ENCODE measurements at regions not wholly inside any gene's neighbourhood (a gene's known extent, or its start where the extent isn't known, plus 50 kb on each side); places are given as distances from the start of the nearest gene placed in this dataset.

- TF ChIP-seq ZBTB11 (CRISPR knock-in tag; IDR thresholded peaks at IDR 0.05): no peak
- no peak for TF ChIP-seq CTCF (IDR thresholded peaks at IDR 0.05 in 2 of 3, conservative IDR thresholded peaks at IDR 0.05 in 1 of 3; ENCODE audit: control insufficient read depth in 2 of 3, extremely low read depth in 1 of 3, insufficient read depth in 1 of 3, low read depth in 3 of 3, low read length in 3 of 3)
- no peak for TF ChIP-seq KDM1A (IDR thresholded peaks at IDR 0.05; ENCODE audit: borderline replicate concordance)
- TF ChIP-seq TBL1XR1 (IDR thresholded peaks at IDR 0.05; ENCODE audit: low read depth, low read length): no peak
- TF ChIP-seq E4F1 (IDR thresholded peaks at IDR 0.05; ENCODE audit: borderline replicate concordance, partially characterized antibody): no peak
Measured at GRCh38 chr2:195514365-195514764, 142.7 kb upstream of the SLC39A10 start.

All from GM12878 (cell line).